T-helper 2 cell treated with Interferon-gamma antibody and Interleukin-4, amounts not matched to agents 5 μg/mL and 100 μg/mL, for 36 hours (primary cell): ENCODE measurements at regions not wholly inside any gene's neighbourhood (a gene's known extent, or its start where the extent isn't known, plus 50 kb on each side); places are given as distances from the start of the nearest gene placed in this dataset.
"Not testable (repeated sequence)": the region's sequence is repeated elsewhere in the genome, so short reads cannot be mapped to it uniquely, and the experiment has no call there.

Experiments
- DNase-seq: peaks from one replicate; pipeline ENCODE4 v3.0.0; 2021; ENCODE audit warnings: low spot score
- H3K27ac Mint-ChIP-seq: one replicate; pipeline ENCODE4 v1.8.0; 2021; ENCODE audit warnings: mild to moderate bottlenecking, mixed read lengths
- H3K27me3 Mint-ChIP-seq: one replicate; pipeline ENCODE4 v1.8.0; 2021; ENCODE audit warnings: low read depth, mixed read lengths
- H3K36me3 Mint-ChIP-seq: one replicate; pipeline ENCODE4 v1.8.0; 2021; ENCODE audit warnings: low read depth, mixed read lengths
- H3K4me1 Mint-ChIP-seq: one replicate; pipeline ENCODE4 v1.8.0; 2021; ENCODE audit warnings: low read depth, mixed read lengths
- H3K4me3 Mint-ChIP-seq: one replicate; pipeline ENCODE4 v1.8.0; 2022; ENCODE audit warnings: mild to moderate bottlenecking, moderate library complexity, mixed read lengths
- H3K9me3 Mint-ChIP-seq: one replicate; pipeline ENCODE4 v1.8.0; 2021; ENCODE audit warnings: mixed read lengths

DNA sequence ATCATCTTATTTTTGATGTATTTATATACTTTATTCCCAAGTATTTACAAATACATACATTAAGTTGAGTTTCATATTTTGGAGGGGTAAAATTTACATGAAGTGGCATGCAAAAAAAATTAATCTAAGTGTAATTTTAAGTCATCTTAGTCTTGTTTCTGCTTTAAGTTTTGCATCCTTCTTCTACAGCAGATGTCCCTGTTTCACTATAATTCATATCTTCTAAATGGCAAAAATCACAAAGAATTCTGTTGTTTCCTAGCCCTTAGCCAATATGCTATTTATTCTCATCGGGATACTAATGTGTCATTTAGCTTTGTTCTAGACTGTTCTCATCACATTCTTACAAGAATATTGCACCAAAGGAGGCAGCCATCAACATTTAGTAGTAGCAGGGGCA is 831.9 kb downstream of the GBE1 start:
- no peak for DNase-seq
- H3K4me3 Mint-ChIP-seq = no peak overlapping the region
- peaks cover 42% of the 10 kb centered on the region for H3K9me3 Mint-ChIP-seq
- no peak overlapping the region for H3K27ac Mint-ChIP-seq
- H3K36me3 Mint-ChIP-seq = no peaks in the 10 kb centered on the region
- no peaks in the 10 kb centered on the region for H3K27me3 Mint-ChIP-seq
- H3K4me1 Mint-ChIP-seq = no peaks in the 10 kb centered on the region

DNA sequence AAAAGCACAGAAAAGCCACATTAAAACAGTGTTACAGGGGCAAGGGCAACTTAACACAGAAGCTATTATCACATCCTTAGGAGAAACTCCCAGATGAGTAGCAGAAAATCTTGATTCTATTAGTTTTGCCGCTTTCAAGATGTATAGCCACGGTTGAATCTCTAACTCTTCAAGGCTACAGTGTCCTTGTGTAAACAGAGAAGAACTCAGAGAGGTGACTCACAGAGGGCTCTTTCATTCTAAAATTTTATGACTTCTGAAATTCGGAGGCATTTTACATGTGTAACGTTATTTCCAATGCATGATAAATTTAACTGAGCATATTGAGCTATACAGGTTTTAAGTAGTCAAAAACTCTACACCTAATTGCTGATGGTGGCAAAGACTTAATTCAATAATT is 846.6 kb downstream of the GBE1 start:
- DNase-seq = no peak
- Mint-ChIP-seq H3K4me3 (no peak overlapping the region), H3K4me1 (no peaks in the 10 kb centered on the region), H3K9me3 (peaks cover 4% of the 10 kb centered on the region), H3K27me3 (no peaks in the 10 kb centered on the region), H3K36me3 (no peaks in the 10 kb centered on the region), H3K27ac (no peak overlapping the region)

DNA sequence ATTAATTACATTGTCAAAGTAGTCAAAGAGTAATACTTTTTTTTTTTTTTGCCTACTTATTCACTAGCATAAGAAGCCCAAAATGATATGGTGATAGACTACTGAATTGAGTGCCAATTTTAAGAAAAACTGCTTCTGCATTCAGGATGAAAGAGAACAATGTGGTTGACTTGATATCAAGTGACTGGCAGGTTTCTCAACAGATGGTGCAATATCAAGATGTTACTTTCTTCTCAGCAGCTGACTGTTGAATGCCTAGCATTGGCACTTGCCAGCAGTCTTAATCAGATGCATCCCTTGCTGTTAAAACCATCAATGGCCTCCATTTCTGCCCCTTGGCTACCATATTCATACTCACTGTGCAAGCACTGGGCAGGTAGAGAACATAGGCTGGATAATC is 863.2 kb downstream of the GBE1 start:
- DNase-seq = no peak
- no peaks in the 10 kb centered on the region for H3K36me3 Mint-ChIP-seq
- no peak overlapping the region for H3K4me3 Mint-ChIP-seq
- H3K27me3 Mint-ChIP-seq = no peaks in the 10 kb centered on the region
- peaks cover 33% of the 10 kb centered on the region for H3K9me3 Mint-ChIP-seq
- H3K27ac Mint-ChIP-seq = no peak overlapping the region
- H3K4me1 Mint-ChIP-seq = no peaks in the 10 kb centered on the region

DNA sequence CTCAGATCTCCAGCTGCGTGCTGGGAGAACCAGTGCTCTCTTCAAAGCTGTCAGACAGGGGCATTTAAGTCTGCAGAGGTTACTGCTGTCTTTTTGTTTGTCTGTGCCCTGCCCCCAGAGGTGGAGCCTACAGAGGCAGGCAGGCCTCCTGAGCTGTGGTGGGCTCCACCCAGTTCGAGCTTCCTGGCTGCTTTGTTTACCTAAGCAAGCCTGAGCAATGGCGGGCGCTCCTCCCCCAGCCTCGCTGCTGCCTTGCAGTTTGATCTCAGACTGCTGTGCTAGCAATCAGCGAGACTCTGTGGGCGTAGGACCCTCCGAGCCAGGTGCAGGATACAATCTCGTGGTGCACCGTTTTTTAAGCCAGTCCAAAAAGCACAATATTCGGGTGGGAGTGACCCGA is 864.4 kb downstream of the GBE1 start:
- not testable (repeated sequence) for H3K4me1 Mint-ChIP-seq, DNase-seq, H3K27ac Mint-ChIP-seq, H3K27me3 Mint-ChIP-seq, H3K36me3 Mint-ChIP-seq, H3K4me3 Mint-ChIP-seq
- H3K9me3 Mint-ChIP-seq = peaks cover 29% of the 10 kb centered on the region

DNA sequence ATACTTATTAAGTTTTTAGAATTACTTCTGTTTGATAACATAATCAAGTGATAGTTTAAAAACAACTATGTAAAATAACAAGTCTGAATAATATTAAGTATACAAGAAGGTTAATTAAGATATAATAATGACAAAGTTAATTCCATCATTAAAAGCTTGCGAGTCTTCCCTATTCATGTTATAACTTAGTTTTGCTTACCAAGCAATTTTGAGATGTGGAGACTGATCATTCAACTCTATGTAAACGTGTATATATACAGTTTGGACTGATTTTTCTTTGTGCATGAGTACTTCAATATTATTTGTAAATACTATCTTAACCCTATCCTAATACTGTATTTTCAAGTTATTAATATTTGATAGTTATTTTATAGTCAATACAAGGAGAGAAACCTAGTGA is 870.9 kb downstream of the GBE1 start:
- H3K27ac Mint-ChIP-seq = no peak overlapping the region
- H3K4me3 Mint-ChIP-seq = no peak overlapping the region
- H3K36me3 Mint-ChIP-seq = no peaks in the 10 kb centered on the region
- H3K4me1 Mint-ChIP-seq = no peaks in the 10 kb centered on the region
- H3K9me3 Mint-ChIP-seq = peaks cover 35% of the 10 kb centered on the region
- DNase-seq = no peak
- no peaks in the 10 kb centered on the region for H3K27me3 Mint-ChIP-seq

DNA sequence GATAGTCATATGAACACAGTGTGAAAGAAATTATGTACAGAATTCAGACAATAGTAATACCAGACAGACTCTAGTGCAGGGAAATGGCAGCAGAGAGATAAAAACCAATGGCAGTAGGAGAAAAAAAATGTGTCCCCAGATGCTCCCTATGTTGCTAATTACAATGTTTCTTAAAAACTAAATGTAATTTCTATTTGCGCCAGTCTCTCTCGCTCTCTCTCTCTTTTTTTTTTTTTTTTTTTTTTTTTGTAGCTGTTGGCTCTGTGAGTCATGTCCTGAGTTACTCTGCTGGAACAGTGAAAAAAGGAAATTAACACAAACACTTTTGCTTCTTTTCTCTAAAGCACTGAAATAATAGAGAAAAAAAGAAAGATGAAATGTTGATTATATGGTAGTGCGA is 871.9 kb downstream of the GBE1 start:
- Mint-ChIP-seq H3K27me3 (no peaks in the 10 kb centered on the region), H3K36me3 (no peaks in the 10 kb centered on the region), H3K4me1 (no peaks in the 10 kb centered on the region), H3K27ac (no peak overlapping the region), H3K4me3 (no peak overlapping the region), H3K9me3 (peaks cover 42% of the 10 kb centered on the region)
- no peak for DNase-seq

DNA sequence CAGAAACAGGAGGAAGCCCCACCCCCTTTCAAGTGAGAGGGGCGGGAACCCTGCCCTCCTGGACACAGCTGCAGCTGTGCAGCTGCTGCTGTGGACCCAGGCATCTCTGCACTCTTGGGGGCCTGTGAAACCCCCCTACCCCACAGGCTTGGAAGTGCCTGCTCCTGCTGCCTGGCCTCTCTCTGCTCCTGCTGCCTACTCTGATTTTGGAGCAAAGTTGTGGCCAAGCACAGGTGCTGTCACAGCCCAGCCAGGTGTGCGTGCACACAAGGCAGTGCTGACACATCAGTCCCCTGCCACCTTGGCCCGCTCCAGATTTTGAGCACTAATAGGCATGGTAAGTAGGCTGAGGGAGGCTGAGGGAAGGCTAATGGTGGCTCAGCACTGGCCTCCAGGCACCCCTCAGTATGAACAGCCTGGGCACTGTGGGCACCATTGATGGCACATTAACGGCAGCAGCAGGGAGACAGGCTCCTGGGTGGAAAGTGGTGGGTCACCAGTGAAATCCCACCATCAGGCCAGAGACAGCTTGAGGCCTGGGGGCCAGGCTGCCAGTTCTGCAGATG is 890.9 kb downstream of the GBE1 start:
- no peak overlapping the region for H3K4me3 Mint-ChIP-seq

DNA sequence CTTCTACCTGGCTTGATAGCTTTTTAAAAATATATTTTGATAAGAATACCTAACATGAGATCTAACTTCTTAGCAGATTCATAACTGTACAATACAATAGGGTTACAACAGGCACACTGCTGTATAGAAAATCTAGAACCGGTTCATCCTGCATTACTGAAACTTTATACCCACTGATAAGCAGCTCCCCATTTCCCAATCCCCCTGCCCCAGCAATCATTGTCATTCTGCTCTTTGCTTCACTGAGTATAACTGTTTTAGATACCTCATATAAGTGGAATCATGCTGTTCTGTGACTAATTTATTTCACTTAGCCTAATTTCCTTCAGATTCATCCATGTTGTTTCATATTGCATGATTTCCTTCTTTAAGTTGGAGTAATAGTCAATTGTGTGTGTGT is 906.0 kb downstream of the GBE1 start:
- no peaks in the 10 kb centered on the region for H3K27me3 Mint-ChIP-seq
- peaks cover 32% of the 10 kb centered on the region for H3K9me3 Mint-ChIP-seq
- H3K4me1 Mint-ChIP-seq = no peaks in the 10 kb centered on the region
- DNase-seq = no peak
- H3K4me3 Mint-ChIP-seq = no peak overlapping the region
- no peak overlapping the region for H3K27ac Mint-ChIP-seq
- H3K36me3 Mint-ChIP-seq = no peaks in the 10 kb centered on the region

More for the DNA sequence above, 890.9 kb downstream of the GBE1 start:
- H3K4me1 Mint-ChIP-seq = no peaks in the 10 kb centered on the region
- no peak for DNase-seq
- H3K9me3 Mint-ChIP-seq = peaks cover 37% of the 10 kb centered on the region
- no peaks in the 10 kb centered on the region for H3K27me3 Mint-ChIP-seq
- no peak overlapping the region for H3K27ac Mint-ChIP-seq
- no peaks in the 10 kb centered on the region for H3K36me3 Mint-ChIP-seq

DNA sequence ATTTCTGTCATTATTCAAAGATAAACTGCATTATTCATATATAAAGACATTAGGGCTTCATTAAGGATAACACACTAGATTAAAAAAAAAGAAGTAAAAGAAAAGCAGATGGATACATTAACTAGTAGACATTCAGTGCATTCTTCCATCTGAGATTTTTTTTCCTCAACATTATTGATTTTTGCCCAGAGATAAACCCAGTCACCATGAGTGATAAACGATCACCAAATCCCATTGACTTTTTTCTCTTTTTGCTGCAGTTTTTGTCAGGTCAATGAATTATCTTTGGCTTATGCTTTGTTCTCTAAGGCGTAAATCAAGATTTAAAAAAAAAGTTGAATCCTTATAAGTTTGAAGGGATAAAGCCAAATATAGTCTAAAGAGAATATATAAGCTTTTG is 925.0 kb downstream of the GBE1 start:
- peaks cover 34% of the 10 kb centered on the region for H3K9me3 Mint-ChIP-seq
- H3K27me3 Mint-ChIP-seq = no peaks in the 10 kb centered on the region
- no peaks in the 10 kb centered on the region for H3K36me3 Mint-ChIP-seq
- no peaks in the 10 kb centered on the region for H3K4me1 Mint-ChIP-seq
- DNase-seq = no peak
- no peak overlapping the region for H3K27ac Mint-ChIP-seq
- no peak overlapping the region for H3K4me3 Mint-ChIP-seq

DNA sequence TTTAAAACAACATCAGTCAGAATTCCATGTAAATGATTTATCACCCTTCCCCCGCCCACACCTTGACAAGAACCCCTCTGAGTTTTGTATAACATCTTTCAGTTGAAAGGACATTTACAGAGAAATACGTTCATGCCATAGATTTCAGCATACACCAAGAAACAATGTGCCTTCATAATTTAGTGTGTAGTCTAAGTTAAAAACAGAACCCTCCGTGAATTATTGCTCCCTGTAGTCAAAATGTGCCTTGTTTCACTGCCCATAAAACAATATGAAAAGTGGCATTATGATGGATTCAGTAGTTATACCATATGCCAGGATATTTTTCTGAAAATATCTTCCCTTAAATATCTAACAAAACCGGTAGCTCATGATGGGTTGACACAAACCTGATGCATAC is 953.9 kb downstream of the GBE1 start:
- H3K9me3 Mint-ChIP-seq = peaks cover 23% of the 10 kb centered on the region

DNA sequence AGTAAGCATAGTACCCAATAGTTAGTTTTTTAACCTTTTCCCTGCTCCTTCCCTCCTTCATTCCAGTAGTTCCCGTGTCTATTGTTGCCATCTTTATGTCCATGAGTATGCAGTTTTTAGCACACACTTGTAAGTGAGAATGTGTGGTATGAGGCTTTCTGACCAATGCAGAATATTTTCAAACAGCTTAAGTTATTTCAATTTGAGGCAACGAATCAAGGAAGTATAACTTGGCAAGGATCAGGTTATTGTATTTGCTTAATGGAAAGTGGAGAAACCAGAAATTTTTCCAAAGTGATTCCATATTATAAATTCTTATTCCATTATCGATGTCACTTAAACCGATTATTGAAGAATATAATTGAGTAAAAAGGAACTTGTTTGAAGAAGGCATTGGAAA is 954.8 kb downstream of the GBE1 start:
- no peaks in the 10 kb centered on the region for H3K4me1 Mint-ChIP-seq
- H3K27me3 Mint-ChIP-seq = no peaks in the 10 kb centered on the region
- no peak overlapping the region for H3K27ac Mint-ChIP-seq
- no peaks in the 10 kb centered on the region for H3K36me3 Mint-ChIP-seq
- H3K4me3 Mint-ChIP-seq = no peak overlapping the region
- H3K9me3 Mint-ChIP-seq = peaks cover 23% of the 10 kb centered on the region
- DNase-seq = no peak

More for the DNA sequence above, 953.9 kb downstream of the GBE1 start:
- Mint-ChIP-seq H3K36me3 (no peaks in the 10 kb centered on the region), H3K27me3 (no peaks in the 10 kb centered on the region), H3K27ac (no peak overlapping the region), H3K4me1 (no peaks in the 10 kb centered on the region), H3K4me3 (no peak overlapping the region)
- no peak for DNase-seq

DNA sequence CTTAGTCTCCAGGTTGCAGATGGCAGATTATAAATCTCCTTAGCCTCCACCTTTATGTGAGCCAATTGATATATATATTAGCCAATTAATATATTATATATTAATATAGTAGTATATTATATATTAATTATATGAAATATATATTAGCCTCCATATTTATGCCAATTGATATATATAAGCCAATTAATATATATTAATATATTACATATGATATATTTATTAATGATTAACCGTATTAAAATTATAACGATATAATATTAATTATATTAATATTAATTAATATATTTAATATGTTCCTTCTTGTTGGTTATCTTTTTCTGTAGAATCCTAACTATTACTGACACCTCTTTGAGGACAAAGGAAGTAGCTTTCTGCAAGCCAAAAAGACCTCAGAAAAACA is 972.5 kb downstream of the GBE1 start:
- H3K27ac Mint-ChIP-seq = no peak overlapping the region
- no peaks in the 10 kb centered on the region for H3K27me3 Mint-ChIP-seq
- H3K9me3 Mint-ChIP-seq = peaks cover 28% of the 10 kb centered on the region
- H3K4me3 Mint-ChIP-seq = no peak overlapping the region
- H3K4me1 Mint-ChIP-seq = no peaks in the 10 kb centered on the region
- no peak for DNase-seq
- no peaks in the 10 kb centered on the region for H3K36me3 Mint-ChIP-seq

DNA sequence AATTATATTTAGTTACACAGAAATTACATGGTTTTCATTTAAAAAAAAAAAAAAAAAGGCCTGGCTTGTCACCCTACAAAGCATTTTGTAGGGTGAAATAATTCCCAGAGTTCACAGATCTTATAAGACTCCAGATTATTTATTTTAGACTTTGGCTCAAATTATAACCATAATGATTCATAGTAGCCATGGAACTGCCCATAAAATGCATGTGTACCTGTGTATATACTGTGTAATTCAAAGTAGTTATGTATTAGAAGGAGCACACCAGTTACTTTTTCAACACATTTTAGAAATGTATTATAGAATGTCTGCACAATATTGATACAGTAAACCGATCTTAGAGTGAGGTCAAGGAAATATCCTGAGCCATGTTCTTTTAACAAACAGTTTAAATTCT is 975.6 kb downstream of the GBE1 start:
- H3K27me3 Mint-ChIP-seq = no peaks in the 10 kb centered on the region
- H3K4me3 Mint-ChIP-seq = no peak overlapping the region
- H3K27ac Mint-ChIP-seq = no peak overlapping the region
- H3K9me3 Mint-ChIP-seq = peaks cover 20% of the 10 kb centered on the region
- H3K4me1 Mint-ChIP-seq = no peaks in the 10 kb centered on the region
- no peak for DNase-seq
- no peaks in the 10 kb centered on the region for H3K36me3 Mint-ChIP-seq

DNA sequence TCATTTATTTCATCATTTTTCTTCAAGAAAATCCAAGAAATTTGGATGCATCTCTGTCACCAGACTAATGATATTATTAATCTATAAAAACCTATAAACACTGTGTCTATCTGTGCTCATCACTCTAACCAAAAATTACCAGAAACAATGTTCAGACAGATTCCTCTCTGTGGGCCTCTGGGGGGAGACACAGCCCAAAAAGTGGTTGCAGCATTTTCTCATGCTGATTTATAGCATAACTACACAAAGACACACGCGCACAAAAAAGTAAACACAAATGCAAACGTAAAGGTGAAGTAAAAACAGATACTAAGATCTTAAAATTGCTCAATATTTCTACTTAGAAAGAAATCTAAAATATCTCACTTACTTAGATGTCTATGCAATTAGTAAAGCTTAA is 976.0 kb downstream of the GBE1 start:
- no peak overlapping the region for H3K27ac Mint-ChIP-seq
- peaks cover 20% of the 10 kb centered on the region for H3K9me3 Mint-ChIP-seq
- H3K27me3 Mint-ChIP-seq = no peaks in the 10 kb centered on the region
- DNase-seq = no peak
- no peaks in the 10 kb centered on the region for H3K36me3 Mint-ChIP-seq
- H3K4me3 Mint-ChIP-seq = no peak overlapping the region
- no peaks in the 10 kb centered on the region for H3K4me1 Mint-ChIP-seq

DNA sequence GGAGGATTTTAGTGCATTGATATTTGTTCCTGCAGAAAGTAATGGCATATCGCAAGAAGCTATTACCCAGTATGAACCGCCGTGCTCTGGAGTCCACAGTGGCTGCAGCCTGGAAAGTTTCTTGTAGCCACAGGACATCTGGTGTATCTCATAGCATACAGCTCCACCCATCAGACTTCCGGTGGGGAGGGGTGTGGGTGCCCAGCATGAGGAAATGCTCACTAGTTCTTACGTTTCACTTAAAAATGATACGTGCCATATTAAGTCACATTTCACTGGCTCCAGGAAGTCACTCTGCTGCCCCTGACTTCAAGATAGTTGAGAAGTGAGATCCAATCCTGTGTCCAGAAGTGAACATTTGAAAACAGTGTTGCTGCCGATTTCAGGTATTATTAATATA is 990.4 kb downstream of the GBE1 start:
- no peaks in the 10 kb centered on the region for H3K36me3 Mint-ChIP-seq
- DNase-seq = no peak

More for the DNA sequence above, 990.4 kb downstream of the GBE1 start:
- Mint-ChIP-seq H3K27ac (no peak overlapping the region), H3K9me3 (peaks cover 28% of the 10 kb centered on the region), H3K27me3 (no peaks in the 10 kb centered on the region), H3K4me3 (no peak overlapping the region), H3K4me1 (no peaks in the 10 kb centered on the region)
